Heart left ventricle (tissue), 13 donors: ENCODE measurements at regions not wholly inside any gene's neighbourhood (a gene's known extent, or its start where the extent isn't known, plus 50 kb on each side); places are given as distances from the start of the nearest gene placed in this dataset.

Source experiments
- POLR2A ChIP-seq, 2 donors: fragments of 450-650 bp; IDR thresholded peaks; one replicate each; pipeline ENCODE4 v1.6.1; 2017; ENCODE audit warnings: antibody characterized with exemption in 2 of 2, mild to moderate bottlenecking in 2 of 2, moderate library complexity in 2 of 2
- TF ChIP-seq, protein P1 (sequence below), 12 donors: fragments of 200-600 bp; sonication (generic) in 4 of 12; IDR thresholded peaks; one replicate each; pipeline versions ENCODE4 v1.5.0 to v1.8.0; 2018 to 2022; ENCODE audit warnings: antibody characterized with exemption in 12 of 12, mild to moderate bottlenecking in 5 of 12
- donor health status: ischemic (EF 13 %, LVEDD 7.1; RV severe dilation, severe dysfunction).
- donor health status: DM: no; HTN: yes; CAD: no.
- donor health status: DM: no; HTN: no; CAD: no.
- donor health status: ischemic (EF 25% LVEDD 6.9; RV normal size, moderate dysfunction).
- donor health status: ischemic (EF 25% LVEDD 5.7; RV mildly dilated, moderate dysfunction).
- donor health status: ischemic (EF 35%, LVEDD 5.7; RV mildly dilated, moderate dysfunction).
- donor health status: nonischemic (EF 11% LVEDD 7.7; RV severe dilation, severe dysfunction).
- donor health status: DM: yes; HTN: yes; CAD: no.
- donor health status: PGD.
- donor health status: ischemic (EF 29% LVEDD 5.4; RV normal size, mild dysfunction).
- donor health status: nonischemic (EF 23%, LVEDD 6.1; RV moderate dilation, normal function).

DNA sequence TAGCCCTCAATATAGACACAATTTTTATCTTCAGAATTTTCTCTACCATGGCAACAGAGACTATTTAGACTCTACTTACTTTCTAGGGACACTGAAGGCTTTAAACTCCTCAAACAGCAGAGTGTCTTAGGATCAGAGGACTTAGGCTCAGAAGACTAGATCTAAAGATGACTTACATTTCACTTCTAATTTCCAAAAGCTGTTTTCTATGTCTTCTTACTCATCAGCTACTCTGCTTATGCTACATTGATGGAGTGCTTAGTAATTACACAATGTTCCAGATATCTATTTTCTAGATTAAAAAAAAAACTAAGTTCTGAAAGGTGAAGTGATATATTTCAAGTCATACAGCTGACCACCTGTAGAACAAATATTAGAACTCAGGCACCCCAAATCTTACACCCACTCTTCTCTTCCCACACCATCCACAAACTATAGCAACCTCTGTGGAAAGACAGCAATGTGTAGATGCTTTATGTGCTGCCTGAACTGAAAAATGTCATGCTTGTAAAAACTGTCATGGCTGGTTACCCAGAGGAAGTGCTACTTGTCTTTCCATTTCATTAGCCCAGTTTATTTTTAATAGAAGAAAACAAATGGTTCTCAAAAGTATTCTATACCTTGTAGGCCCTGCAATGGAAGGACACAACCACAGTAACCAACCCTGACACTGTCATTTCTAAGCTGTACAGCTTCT, 831.0 kb upstream of the ACVR2A start:
- no peak for TF ChIP-seq POLR2A (IDR thresholded peaks at IDR 0.05)
- TF ChIP-seq, protein P1, sequence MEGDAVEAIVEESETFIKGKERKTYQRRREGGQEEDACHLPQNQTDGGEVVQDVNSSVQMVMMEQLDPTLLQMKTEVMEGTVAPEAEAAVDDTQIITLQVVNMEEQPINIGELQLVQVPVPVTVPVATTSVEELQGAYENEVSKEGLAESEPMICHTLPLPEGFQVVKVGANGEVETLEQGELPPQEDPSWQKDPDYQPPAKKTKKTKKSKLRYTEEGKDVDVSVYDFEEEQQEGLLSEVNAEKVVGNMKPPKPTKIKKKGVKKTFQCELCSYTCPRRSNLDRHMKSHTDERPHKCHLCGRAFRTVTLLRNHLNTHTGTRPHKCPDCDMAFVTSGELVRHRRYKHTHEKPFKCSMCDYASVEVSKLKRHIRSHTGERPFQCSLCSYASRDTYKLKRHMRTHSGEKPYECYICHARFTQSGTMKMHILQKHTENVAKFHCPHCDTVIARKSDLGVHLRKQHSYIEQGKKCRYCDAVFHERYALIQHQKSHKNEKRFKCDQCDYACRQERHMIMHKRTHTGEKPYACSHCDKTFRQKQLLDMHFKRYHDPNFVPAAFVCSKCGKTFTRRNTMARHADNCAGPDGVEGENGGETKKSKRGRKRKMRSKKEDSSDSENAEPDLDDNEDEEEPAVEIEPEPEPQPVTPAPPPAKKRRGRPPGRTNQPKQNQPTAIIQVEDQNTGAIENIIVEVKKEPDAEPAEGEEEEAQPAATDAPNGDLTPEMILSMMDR (IDR thresholded peaks at IDR 0.05), result no peak
